ENCODE measurements at regions not wholly inside any gene's neighbourhood (a gene's known extent, or its start where the extent isn't known, plus 50 kb on each side); places are given as distances from the start of the nearest gene placed in this dataset.
"Not testable (repeated sequence)": the region's sequence is repeated elsewhere in the genome, so short reads cannot be mapped to it uniquely, and the experiment has no call there.

- TF ChIP-seq CTCF (IDR thresholded peaks at IDR 0.05; ENCODE audit: low read depth, low read length, missing control alignments) = no peak
- DNase-seq (ENCODE audit: low read depth) = no peak
- no peak overlapping the region for H3K4me3 ChIP-seq (ENCODE audit: low read depth, low read length)
Measured at GRCh38 chr10:106027240-106027639, 1137.3 kb downstream of the SORCS1 start.

- no peak for TF ChIP-seq CTCF (IDR thresholded peaks at IDR 0.05; ENCODE audit: low read depth, low read length, missing control alignments)
- no peak overlapping the region for H3K4me3 ChIP-seq (ENCODE audit: low read depth, low read length)
Measured at GRCh38 chr10:106025208-106025811, 1139.2 kb downstream of the SORCS1 start.

GRCh38 chr10:106023329-106023728 is 1141.2 kb downstream of the SORCS1 start:
- DNase-seq (ENCODE audit: low read depth) = no peak
- no peak for TF ChIP-seq CTCF (IDR thresholded peaks at IDR 0.05; ENCODE audit: low read depth, low read length, missing control alignments)
- H3K4me3 ChIP-seq (ENCODE audit: low read depth, low read length) = no peak overlapping the region

More at GRCh38 chr10:106025208-106025811, 1139.2 kb downstream of the SORCS1 start:
- DNase-seq (ENCODE audit: low read depth) = no peak

GRCh38 chr10:106019559-106019958 is 1144.9 kb downstream of the SORCS1 start:
- not testable (repeated sequence) for DNase-seq (ENCODE audit: low read depth); H3K4me3 ChIP-seq (ENCODE audit: low read depth, low read length)

GRCh38 chr10:106015369-106016199 is 1148.9 kb downstream of the SORCS1 start:
- not testable (repeated sequence) for DNase-seq (ENCODE audit: low read depth); H3K4me3 ChIP-seq (ENCODE audit: low read depth, low read length)

- no peak overlapping the region for H3K4me3 ChIP-seq (ENCODE audit: low read depth, low read length)
- no peak for DNase-seq (ENCODE audit: low read depth)
- TF ChIP-seq CTCF (IDR thresholded peaks at IDR 0.05; ENCODE audit: low read depth, low read length, missing control alignments) = no peak
Measured at GRCh38 chr10:106011250-106011649, 1153.3 kb downstream of the SORCS1 start.

- H3K4me3 ChIP-seq (ENCODE audit: low read depth, low read length) = no peak overlapping the region
- DNase-seq (ENCODE audit: low read depth) = no peak
- TF ChIP-seq CTCF (IDR thresholded peaks at IDR 0.05; ENCODE audit: low read depth, low read length, missing control alignments) = no peak
Measured at GRCh38 chr10:106000721-106001120, 1163.8 kb downstream of the SORCS1 start.

GRCh38 chr10:105993609-105994008 is 1170.9 kb downstream of the SORCS1 start:
- DNase-seq (ENCODE audit: low read depth) = no peak
- no peak overlapping the region for H3K4me3 ChIP-seq (ENCODE audit: low read depth, low read length)
- TF ChIP-seq CTCF (IDR thresholded peaks at IDR 0.05; ENCODE audit: low read depth, low read length, missing control alignments) = no peak

Measured in GM12864 (cell line).